ENCODE measurements at regions not wholly inside any gene's neighbourhood (a gene's known extent, or its start where the extent isn't known, plus 50 kb on each side); places are given as distances from the start of the nearest gene placed in this dataset.

DNA sequence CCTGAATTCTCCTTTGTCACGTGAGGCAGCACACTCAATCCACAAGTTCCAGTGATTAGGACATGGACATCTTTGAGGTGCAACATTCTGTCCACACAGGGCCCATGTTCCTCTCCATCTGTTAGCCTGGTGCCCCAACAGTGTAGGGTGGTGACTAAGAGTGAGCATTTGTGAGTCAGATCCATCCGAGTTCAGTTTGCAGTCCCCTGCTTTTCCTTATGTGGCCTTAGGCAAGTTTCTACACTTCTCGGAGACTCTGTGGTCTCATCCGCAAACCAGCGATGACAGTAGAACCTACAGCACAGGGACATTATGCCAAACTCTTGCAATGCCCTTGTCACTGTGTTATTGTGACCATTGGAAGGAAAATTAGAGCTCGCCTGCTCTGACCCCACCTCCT lies 178.7 kb upstream of the CDH4 start:
- TF ChIP-seq, protein P1, sequence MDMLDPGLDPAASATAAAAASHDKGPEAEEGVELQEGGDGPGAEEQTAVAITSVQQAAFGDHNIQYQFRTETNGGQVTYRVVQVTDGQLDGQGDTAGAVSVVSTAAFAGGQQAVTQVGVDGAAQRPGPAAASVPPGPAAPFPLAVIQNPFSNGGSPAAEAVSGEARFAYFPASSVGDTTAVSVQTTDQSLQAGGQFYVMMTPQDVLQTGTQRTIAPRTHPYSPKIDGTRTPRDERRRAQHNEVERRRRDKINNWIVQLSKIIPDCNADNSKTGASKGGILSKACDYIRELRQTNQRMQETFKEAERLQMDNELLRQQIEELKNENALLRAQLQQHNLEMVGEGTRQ (IDR thresholded peaks at IDR 0.05), result no peak
- TF ChIP-seq, protein P2, sequence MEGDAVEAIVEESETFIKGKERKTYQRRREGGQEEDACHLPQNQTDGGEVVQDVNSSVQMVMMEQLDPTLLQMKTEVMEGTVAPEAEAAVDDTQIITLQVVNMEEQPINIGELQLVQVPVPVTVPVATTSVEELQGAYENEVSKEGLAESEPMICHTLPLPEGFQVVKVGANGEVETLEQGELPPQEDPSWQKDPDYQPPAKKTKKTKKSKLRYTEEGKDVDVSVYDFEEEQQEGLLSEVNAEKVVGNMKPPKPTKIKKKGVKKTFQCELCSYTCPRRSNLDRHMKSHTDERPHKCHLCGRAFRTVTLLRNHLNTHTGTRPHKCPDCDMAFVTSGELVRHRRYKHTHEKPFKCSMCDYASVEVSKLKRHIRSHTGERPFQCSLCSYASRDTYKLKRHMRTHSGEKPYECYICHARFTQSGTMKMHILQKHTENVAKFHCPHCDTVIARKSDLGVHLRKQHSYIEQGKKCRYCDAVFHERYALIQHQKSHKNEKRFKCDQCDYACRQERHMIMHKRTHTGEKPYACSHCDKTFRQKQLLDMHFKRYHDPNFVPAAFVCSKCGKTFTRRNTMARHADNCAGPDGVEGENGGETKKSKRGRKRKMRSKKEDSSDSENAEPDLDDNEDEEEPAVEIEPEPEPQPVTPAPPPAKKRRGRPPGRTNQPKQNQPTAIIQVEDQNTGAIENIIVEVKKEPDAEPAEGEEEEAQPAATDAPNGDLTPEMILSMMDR (IDR thresholded peaks at IDR 0.05), result no peak
- TF ChIP-seq PHF8 (IDR thresholded peaks at IDR 0.05; ENCODE audit: borderline replicate concordance, low read depth) (no peak), CHD4 (IDR thresholded peaks at IDR 0.05; ENCODE audit: borderline replicate concordance) (no peak), POLR2A (IDR thresholded peaks at IDR 0.05; ENCODE audit: low read length) (no peak), TP53 (CRISPR knock-in tag; IDR thresholded peaks at IDR 0.05) (no peak), JUN (IDR thresholded peaks at IDR 0.05) (no peak)
- TF ChIP-seq, protein P3, sequence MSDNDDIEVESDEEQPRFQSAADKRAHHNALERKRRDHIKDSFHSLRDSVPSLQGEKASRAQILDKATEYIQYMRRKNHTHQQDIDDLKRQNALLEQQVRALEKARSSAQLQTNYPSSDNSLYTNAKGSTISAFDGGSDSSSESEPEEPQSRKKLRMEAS (IDR thresholded peaks at IDR 0.05), result no peak
